HCT116 (cell line): ENCODE measurements at regions not wholly inside any gene's neighbourhood (a gene's known extent, or its start where the extent isn't known, plus 50 kb on each side); places are given as distances from the start of the nearest gene placed in this dataset.

Source experiments
- ATAC-seq: fragments of 200-7000 bp; cut with Tn5 transposase; 2 replicates; pipeline ENCODE4 v1.9.1; 2020; ENCODE audit warnings: mild to moderate bottlenecking, moderate library complexity
- BruUV-seq: library from RNA; stranded (reverse); fragments of 400-500 nt; replicated peaks from 2 replicates; lab custom pipeline; 2021; lab: Mats Ljungman, UMichigan
- CTCF ChIA-PET: fragments of 300-600 bp; sonication (Branson Sonifier 250); formaldehyde crosslinking; loops from one replicate; lab custom pipeline; 2021; ENCODE audit warnings: antibody characterized with exemption; lab: Charles Lee
- POLR2A ChIA-PET: fragments of 300-600, 350-600 bp; sonication (Branson Sonifier 250); formaldehyde crosslinking; loops from one replicate; lab custom pipeline; 2021; ENCODE audit warnings: antibody characterized with exemption; lab: Charles Lee
- RAD21 ChIA-PET, 2 experiments: fragments of 300-600 bp; sonication (Branson Sonifier 250); formaldehyde crosslinking; loops; one replicate each; lab custom pipeline; 2023; ENCODE audit warnings: low total read pairs in 2 of 2; ENCODE audit not compliant: uncharacterized antibody in 2 of 2, unreplicated experiment in 2 of 2, low non-redundant PET in 1 of 2; lab: Charles Lee
- DNase-seq: peaks from one replicate; pipeline ENCODE4 v3.0.0-alpha.2; 2010; ENCODE audit warnings: low read depth, low spot score
- H2AFZ ChIP-seq: fragments of 200-600 bp; shearing (Covaris generic), sonication (generic); 2 replicates; pipeline ENCODE4 v1.6.1; 2017; ENCODE audit warnings: low read depth, mixed run types, mixed read lengths, antibody characterized with exemption, low read length; ENCODE audit not compliant: poor library complexity, severe bottlenecking
- H3K27ac ChIP-seq: 2 replicates; pipeline ENCODE4 v1.5.1; 2012; ENCODE audit warnings: low read depth, low read length
- H3K27me3 ChIP-seq: fragments of 200-600 bp; sonication (generic); 2 replicates; pipeline ENCODE4 v1.6.1; 2016; ENCODE audit warnings: mixed run types, low read length, mixed read lengths; ENCODE audit not compliant: insufficient read depth
- H3K36me3 ChIP-seq, 2 experiments: fragments of 200-500 bp in 1 of 2; fragments of 200-600 bp in 1 of 2; sonication (Bioruptor generic) in 1 of 2; sonication (generic) in 1 of 2; 2 replicates each; pipeline versions ENCODE4 v1.5.1 to v1.6.1; 2014 to 2016; ENCODE audit warnings: low read length in 2 of 2, inconsistent platforms in 1 of 2, mixed read lengths in 1 of 2, mixed run types in 1 of 2; ENCODE audit not compliant: insufficient read depth in 2 of 2, control insufficient read depth in 1 of 2
- H3K4me1 ChIP-seq, 2 experiments: fragments of 200-600 bp in 1 of 2; sonication (generic) in 1 of 2; 2 replicates each; pipeline versions ENCODE4 v1.5.1 to v1.6.1; 2012 to 2017; ENCODE audit warnings: low read length in 2 of 2, inconsistent platforms in 1 of 2, mild to moderate bottlenecking in 1 of 2, mixed read lengths in 1 of 2, mixed run types in 1 of 2, moderate library complexity in 1 of 2; ENCODE audit not compliant: insufficient read depth in 2 of 2, control insufficient read depth in 1 of 2
- H3K4me2 ChIP-seq: fragments of 200-600 bp; sonication (generic); 2 replicates; pipeline ENCODE4 v1.6.1; 2017; ENCODE audit warnings: mixed run types, low read length, mixed read lengths
- H3K4me3 ChIP-seq, 2 experiments: fragments of 200-600 bp in 1 of 2; sonication (generic) in 1 of 2; replicated peaks in 1 of 2; 2 replicates each; pipeline ENCODE4 v1.5.1; 2011 to 2016; ENCODE audit warnings: low read length in 2 of 2, control low read depth in 1 of 2, low read depth in 1 of 2, mild to moderate bottlenecking in 1 of 2, mixed read lengths in 1 of 2, mixed run types in 1 of 2
- H3K79me2 ChIP-seq: fragments of 200-600 bp; sonication (generic); 2 replicates; pipeline ENCODE4 v1.6.1; 2017; ENCODE audit warnings: mild to moderate bottlenecking, mixed run types, low read length, moderate library complexity, mixed read lengths; ENCODE audit not compliant: insufficient read depth
- H3K9ac ChIP-seq: fragments of 200-600 bp; sonication (generic); 2 replicates; pipeline ENCODE4 v1.6.1; 2016; ENCODE audit warnings: low read length, mixed read lengths
- H3K9me2 ChIP-seq: fragments of 200-600 bp; sonication (generic), shearing (Covaris generic); 2 replicates; pipeline ENCODE4 v1.6.1; 2017; ENCODE audit warnings: mixed run types, mild to moderate bottlenecking, moderate library complexity; ENCODE audit not compliant: insufficient read depth
- H3K9me3 ChIP-seq, 2 experiments: fragments of 200-500 bp in 1 of 2; fragments of 200-600 bp in 1 of 2; sonication (Bioruptor generic) in 1 of 2; sonication (generic) in 1 of 2; 2 replicates each; pipeline ENCODE4 v1.6.1; 2014 to 2017; ENCODE audit warnings: low read length in 2 of 2, mixed read lengths in 2 of 2, inconsistent platforms in 1 of 2, low read depth in 1 of 2, mild to moderate bottlenecking in 1 of 2, mixed run types in 1 of 2, moderate library complexity in 1 of 2; ENCODE audit not compliant: control insufficient read depth in 1 of 2, insufficient read depth in 1 of 2
- H4K20me1 ChIP-seq: fragments of 200-600 bp; sonication (generic), shearing (Covaris generic); 2 replicates; pipeline ENCODE4 v1.6.1; 2017; ENCODE audit warnings: mixed run types, mild to moderate bottlenecking, moderate library complexity; ENCODE audit not compliant: insufficient read depth
- CBX3 ChIP-seq: IDR thresholded peaks from 2 replicates; pipeline ENCODE4 v1.6.1; 2012; ENCODE audit warnings: low read depth
- CEBPB ChIP-seq: IDR thresholded peaks from 2 replicates; pipeline ENCODE4 v1.6.1; 2012; ENCODE audit warnings: low read depth
- CTCF ChIP-seq, 3 experiments: fragments of 200-600 bp in 1 of 3; sonication (generic) in 1 of 3; IDR thresholded peaks in 2 of 3; conservative IDR thresholded peaks in 1 of 3; 2 replicates each; pipeline ENCODE4 v1.5.1; 2012 to 2017; ENCODE audit warnings: low read depth in 2 of 3, low read length in 2 of 3, antibody characterized with exemption in 1 of 3, borderline replicate concordance in 1 of 3, control low read depth in 1 of 3, mild to moderate bottlenecking in 1 of 3, mixed read lengths in 1 of 3, mixed run types in 1 of 3, moderate library complexity in 1 of 3; ENCODE audit not compliant: insufficient read depth in 1 of 3
- EGR1 ChIP-seq: IDR thresholded peaks from 2 replicates; pipeline ENCODE4 v1.6.1; 2012; ENCODE audit warnings: low read depth
- ELF1 ChIP-seq: IDR thresholded peaks from 2 replicates; pipeline ENCODE4 v1.6.1; 2012; ENCODE audit warnings: low read depth, borderline replicate concordance
- EZH2 ChIP-seq: fragments of 200-600 bp; sonication (generic); IDR thresholded peaks from 2 replicates; pipeline ENCODE4 v1.6.1; 2017; ENCODE audit warnings: antibody characterized with exemption, mixed run types
- FOSL1 ChIP-seq: IDR thresholded peaks from 2 replicates; pipeline ENCODE4 v1.6.1; 2012; ENCODE audit warnings: low read depth
- JUND ChIP-seq: IDR thresholded peaks from 2 replicates; pipeline ENCODE4 v1.6.1; 2012
- MAX ChIP-seq: IDR thresholded peaks from 2 replicates; pipeline ENCODE4 v1.6.1; 2012
- POLR2A ChIP-seq: IDR thresholded peaks from 2 replicates; pipeline ENCODE4 v1.7.0; 2011; ENCODE audit warnings: borderline replicate concordance; ENCODE audit not compliant: insufficient read depth, insufficient read length; ENCODE audit errors: extremely low read depth
- POLR2AphosphoS5 ChIP-seq: IDR thresholded peaks from 2 replicates; pipeline ENCODE4 v1.6.1; 2011; ENCODE audit warnings: mild to moderate bottlenecking, low read depth, low read length, moderate library complexity
- RAD21 ChIP-seq: IDR thresholded peaks from 2 replicates; pipeline ENCODE4 v1.6.1; 2012; ENCODE audit warnings: low read depth, mild to moderate bottlenecking
- TCF7L2 ChIP-seq: IDR thresholded peaks from 2 replicates; pipeline ENCODE4 v1.7.0; 2011; ENCODE audit warnings: borderline replicate concordance, inconsistent platforms; ENCODE audit not compliant: insufficient read depth, insufficient read length; ENCODE audit errors: extremely low read depth
- YY1 ChIP-seq: IDR thresholded peaks from 2 replicates; pipeline ENCODE4 v1.6.1; 2011; ENCODE audit warnings: low read length, low read depth, moderate library complexity, mild to moderate bottlenecking; ENCODE audit not compliant: insufficient replicate concordance; ENCODE audit errors: extremely low read depth
- ZFX ChIP-seq: fragments of 450-650 bp; IDR thresholded peaks from 2 replicates; pipeline ENCODE4 v1.6.1; 2017
- ZNF274 ChIP-seq: fragments of 200-500 bp; sonication (Bioruptor generic); IDR thresholded peaks from 2 replicates; pipeline ENCODE4 v1.6.1; 2014; ENCODE audit warnings: mild to moderate bottlenecking, low read depth, low read length, inconsistent platforms
- intact Hi-C: fragments of 100-400 bp; cut with micrococcal nuclease; formaldehyde crosslinking; loops from 2 replicates; pipeline ENCODE4 v1.10.0; 2022
- TF ChIP-seq, protein P1 (sequence below): IDR thresholded peaks from 2 replicates; pipeline ENCODE4 v1.6.1; 2012
- TF ChIP-seq, protein P2 (sequence below): IDR thresholded peaks from 2 replicates; pipeline ENCODE4 v1.6.1; 2011; ENCODE audit warnings: mild to moderate bottlenecking, low read length, moderate library complexity; ENCODE audit not compliant: insufficient replicate concordance; ENCODE audit errors: extremely low read depth

DNA sequence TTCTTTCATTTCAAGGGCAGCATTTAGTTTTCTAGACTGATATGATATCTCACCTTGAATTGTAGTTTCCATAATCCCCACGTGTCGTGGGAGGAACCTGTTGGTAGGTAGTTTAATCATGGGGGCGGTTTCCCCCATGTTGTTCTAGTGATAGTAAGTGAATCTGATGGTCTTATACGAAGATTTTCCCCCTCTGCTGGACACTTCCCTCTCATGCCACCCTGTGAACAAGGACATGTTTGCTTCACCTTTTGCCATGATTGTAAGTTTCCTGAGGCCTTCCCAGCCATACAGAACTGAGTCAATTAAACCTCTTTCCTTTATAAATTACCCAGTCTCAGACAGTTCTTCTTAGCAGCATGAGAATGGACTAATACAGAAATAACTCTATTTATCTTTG lies 851.1 kb upstream of the FAT3 start:
- no peak for ATAC-seq
- Histone ChIP-seq H2AFZ (no peak overlapping the region), H3K9ac (no peak overlapping the region), H3K9me3 (peaks cover 14 to 15% of the 10 kb centered on the region in 2 experiments; a peak in 2 of 4 replicates), H3K27me3 (no peaks in the 10 kb centered on the region), H3K4me3 (no peak overlapping the region), H3K79me2 (no peaks in the 10 kb centered on the region), H3K36me3 (no peaks in the 10 kb centered on the region), H3K27ac (no peak overlapping the region), H3K4me2 (no peak overlapping the region), H3K4me1 (no peaks in the 10 kb centered on the region), H4K20me1 (no peaks in the 10 kb centered on the region), H3K9me2 (no peaks in the 10 kb centered on the region)
- no peak for TF ChIP-seq CTCF (IDR thresholded peaks at IDR 0.05 in 2 of 3, conservative IDR thresholded peaks at IDR 0.05 in 1 of 3; ENCODE audit: borderline replicate concordance in 1 of 3, insufficient read depth in 1 of 3, low read depth in 2 of 3, low read length in 2 of 3)
- no peak for TF ChIP-seq ZNF274
- TF ChIP-seq POLR2AphosphoS5: no peak
- TF ChIP-seq, protein P1, sequence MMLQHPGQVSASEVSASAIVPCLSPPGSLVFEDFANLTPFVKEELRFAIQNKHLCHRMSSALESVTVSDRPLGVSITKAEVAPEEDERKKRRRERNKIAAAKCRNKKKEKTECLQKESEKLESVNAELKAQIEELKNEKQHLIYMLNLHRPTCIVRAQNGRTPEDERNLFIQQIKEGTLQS: no peak
- TF ChIP-seq FOSL1: no peak
- TF ChIP-seq MAX: no peak
- no peak for TF ChIP-seq RAD21
- TF ChIP-seq ELF1: no peak
- TF ChIP-seq POLR2A: no peak
- no peak for TF ChIP-seq EZH2
- no peak for TF ChIP-seq ZFX
- TF ChIP-seq CBX3: no peak
- no peak for TF ChIP-seq YY1
- no peak for TF ChIP-seq JUND
- no peak for TF ChIP-seq EGR1
- TF ChIP-seq, protein P2, sequence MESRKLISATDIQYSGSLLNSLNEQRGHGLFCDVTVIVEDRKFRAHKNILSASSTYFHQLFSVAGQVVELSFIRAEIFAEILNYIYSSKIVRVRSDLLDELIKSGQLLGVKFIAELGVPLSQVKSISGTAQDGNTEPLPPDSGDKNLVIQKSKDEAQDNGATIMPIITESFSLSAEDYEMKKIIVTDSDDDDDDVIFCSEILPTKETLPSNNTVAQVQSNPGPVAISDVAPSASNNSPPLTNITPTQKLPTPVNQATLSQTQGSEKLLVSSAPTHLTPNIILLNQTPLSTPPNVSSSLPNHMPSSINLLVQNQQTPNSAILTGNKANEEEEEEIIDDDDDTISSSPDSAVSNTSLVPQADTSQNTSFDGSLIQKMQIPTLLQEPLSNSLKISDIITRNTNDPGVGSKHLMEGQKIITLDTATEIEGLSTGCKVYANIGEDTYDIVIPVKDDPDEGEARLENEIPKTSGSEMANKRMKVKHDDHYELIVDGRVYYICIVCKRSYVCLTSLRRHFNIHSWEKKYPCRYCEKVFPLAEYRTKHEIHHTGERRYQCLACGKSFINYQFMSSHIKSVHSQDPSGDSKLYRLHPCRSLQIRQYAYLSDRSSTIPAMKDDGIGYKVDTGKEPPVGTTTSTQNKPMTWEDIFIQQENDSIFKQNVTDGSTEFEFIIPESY: no peak
- no peak for TF ChIP-seq TCF7L2
- no peak for TF ChIP-seq CEBPB
- RAD21 ChIA-PET: no interaction called here
- DNase-seq: no peak
- BruUV-seq: no TSS peak
- CTCF ChIA-PET: no interaction called here
- intact Hi-C loops: no loop called here
- POLR2A ChIA-PET: no interaction called here
